HS-5 (cell line): ENCODE measurements at regions not wholly inside any gene's neighbourhood (a gene's known extent, or its start where the extent isn't known, plus 50 kb on each side); places are given as distances from the start of the nearest gene placed in this dataset.

Experiments used
- DNase-seq: peaks from one replicate; pipeline ENCODE4 v3.0.0-alpha.2; 2012; ENCODE audit warnings: low read depth

DNA sequence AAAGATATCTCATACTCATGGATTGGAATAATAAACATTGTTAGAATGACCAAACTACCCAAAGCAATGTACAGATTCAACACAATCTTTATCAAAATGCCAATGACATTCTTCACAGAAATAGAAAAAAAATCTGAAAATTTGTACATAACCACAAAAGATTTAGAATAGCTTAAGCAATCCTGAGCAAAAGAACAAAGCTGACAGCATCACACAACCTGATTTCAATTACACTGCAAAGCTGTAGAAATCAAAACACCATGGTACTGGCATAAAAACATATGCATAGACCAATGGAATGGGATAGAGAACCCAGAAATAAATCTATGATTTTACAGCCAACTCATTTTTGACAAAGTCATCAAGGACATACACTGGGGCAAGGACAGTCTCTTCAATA is 130.0 kb upstream of the TMEM72 start:
- DNase-seq: no peak

DNA sequence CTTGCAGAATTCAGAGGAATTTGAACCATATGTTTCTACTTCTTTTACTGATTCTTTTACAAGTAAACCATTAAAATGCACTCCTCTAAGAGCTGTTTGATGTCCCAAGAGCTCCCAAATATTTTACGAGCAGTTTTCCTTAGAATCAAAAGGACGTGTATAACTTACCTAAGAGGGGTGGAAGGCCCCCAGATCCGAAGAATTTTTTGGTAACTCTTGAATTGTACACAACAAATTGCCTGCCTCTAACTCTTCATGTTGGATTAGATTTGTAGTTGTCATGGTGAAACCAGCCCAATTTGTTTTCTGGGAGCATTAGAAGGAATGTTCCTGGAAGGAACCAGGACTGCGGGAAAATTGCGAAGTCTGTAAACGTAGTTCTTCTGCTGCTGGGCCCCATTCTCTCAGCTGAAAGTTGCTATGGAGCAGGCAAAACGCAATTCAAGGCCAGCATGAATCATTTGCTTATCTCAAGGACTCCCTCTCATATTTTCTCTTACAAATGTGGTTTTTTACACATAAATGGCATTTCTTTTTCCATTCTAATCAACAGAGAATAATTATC is 124.8 kb upstream of the TMEM72 start:
- DNase-seq: no peak

- DNase-seq: no peak
Observed at GRCh38 chr10:44787480-44788075, 123.6 kb upstream of the TMEM72 start.

DNA sequence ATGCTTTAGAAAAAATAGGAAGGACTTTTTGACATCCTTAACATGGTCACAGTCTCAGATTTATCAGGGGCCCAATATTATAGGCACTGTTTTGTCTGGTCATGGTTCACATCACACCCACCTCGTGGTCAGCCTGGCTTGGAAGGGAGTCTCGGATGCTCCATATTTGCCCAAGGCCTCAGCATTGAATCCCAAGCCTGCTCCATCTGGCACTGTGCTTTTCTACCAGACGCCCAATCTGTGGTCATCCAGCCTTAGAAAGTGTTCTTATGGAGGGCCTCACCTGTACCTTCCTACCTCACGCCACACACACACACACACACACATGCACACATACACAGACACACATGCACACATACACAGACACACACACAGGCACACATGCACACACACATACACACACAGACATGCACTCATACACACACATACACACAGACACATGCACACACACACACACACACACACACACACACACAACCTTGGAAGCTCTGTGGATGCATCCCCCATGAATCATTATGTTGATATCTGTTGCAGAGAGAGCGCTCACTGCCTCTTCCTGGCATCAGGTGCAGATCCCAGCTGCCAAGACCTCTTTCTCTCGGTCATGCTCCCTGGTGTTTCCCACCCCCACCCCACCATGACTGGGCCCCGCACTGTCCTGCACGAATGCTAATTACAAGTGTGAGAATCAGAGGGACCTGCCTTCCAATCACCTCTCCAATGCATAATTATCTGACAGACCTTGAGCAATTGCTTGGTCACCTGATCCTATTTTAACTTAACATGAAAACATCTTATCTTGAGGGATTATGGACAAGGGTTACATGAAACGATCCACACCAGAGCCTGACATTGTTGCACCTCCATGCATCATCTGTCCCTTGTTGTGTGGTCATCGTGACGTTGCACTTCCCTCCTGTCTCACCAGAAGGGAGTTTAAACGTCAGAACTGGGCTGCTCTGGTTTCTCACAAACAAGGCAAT is 122.7 kb upstream of the TMEM72 start:
- no peak for DNase-seq

GRCh38 chr10:44792119-44792775 is 118.9 kb upstream of the TMEM72 start:
- no peak for DNase-seq

DNA sequence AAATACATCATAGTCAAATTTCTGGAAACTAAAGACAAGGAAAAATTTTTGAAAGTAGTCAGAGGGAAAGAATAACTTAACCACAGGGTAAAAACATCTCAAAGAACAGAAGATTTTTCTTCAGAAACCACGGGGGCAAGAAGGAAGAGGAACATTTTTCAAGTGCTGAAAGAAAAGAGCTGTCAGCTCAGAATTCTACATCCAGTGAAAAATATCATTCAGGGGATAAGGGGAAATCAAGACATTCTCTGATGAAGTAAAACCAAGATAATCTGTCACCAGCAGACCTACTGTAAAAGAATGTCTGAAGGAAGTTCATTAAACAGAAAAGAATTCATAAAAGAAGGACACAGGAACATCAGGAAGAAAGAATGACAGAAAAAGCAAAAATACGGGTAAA is 111.2 kb upstream of the TMEM72 start:
- DNase-seq: no peak

GRCh38 chr10:44801383-44802327 is 109.5 kb upstream of the TMEM72 start:
- peak; percentile 24 for DNase-seq

- DNase-seq: no peak
Observed at GRCh38 chr10:44803862-44804261, 107.3 kb upstream of the TMEM72 start.

DNA sequence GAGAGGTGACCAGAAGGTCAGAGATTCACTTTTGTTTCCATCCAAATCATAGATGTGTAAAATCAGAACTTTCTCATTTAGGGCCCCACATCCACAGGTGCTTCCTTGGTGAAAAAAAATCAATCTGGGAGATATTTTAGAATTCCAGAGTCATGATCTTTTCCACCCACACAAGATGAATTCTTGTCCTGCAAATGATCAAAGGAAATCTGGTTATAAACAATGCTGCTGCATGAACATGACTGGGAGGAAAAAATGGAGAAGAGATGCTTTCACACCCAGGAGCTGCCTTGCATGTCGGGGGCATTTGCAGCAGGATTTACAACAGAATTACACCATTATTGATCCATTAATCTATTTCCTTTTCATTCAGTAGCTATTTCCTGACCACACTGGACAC is 106.5 kb upstream of the TMEM72 start:
- no peak for DNase-seq

DNA sequence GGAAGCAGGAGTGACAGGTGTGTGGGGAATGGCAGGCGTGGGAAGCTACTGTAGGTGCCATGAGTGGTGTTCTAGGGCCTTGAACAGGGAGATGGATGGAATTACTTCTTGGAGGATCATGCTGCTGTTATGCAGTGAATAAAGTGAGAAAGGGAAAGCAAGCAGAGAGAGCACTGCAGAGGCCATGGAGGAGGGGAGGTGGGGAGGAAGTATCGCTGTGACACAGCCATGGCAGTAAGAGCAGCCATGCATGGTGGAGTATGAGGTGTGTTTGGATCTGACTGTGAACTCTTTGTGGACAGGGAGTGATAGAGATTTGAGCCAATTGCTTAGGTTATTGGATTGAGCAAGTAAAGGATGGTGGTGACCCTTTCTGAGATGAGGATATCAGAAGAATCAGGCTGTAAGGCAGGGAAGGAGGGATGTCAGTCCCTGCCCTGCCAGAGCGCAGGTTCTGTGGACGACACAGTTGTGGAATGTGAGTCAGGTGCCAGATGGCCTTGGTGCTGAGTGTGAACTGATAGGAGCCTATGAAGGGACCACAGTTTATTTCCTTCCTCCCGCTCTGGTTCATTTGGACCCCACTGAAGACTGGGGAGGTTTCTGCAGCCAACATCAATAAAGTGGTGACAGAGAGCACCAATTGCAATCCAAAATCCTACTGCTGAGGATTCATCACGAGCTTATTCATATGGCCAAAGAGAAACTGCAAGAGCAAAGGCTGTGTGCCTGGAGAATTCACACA is 105.5 kb upstream of the TMEM72 start:
- DNase-seq: no peak

DNA sequence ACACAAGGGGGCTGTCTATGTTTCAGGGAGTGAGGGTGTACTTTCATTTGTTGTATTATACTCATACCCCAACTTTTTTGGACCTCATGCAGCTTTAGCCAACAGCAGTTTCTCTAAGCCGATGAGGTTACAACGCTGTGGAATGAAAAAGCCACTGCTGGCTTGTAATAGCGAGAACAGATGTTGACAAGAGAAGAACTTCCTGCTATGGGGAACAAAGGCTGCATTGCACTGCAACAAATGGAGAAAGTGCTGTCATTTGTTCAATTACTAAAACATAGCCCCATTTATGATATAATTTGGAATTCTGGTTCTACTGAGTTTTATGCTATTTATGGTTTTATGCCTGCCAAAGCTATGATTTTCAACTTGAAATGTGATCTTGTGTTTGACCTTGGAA is 104.2 kb upstream of the TMEM72 start:
- DNase-seq: no peak

DNA sequence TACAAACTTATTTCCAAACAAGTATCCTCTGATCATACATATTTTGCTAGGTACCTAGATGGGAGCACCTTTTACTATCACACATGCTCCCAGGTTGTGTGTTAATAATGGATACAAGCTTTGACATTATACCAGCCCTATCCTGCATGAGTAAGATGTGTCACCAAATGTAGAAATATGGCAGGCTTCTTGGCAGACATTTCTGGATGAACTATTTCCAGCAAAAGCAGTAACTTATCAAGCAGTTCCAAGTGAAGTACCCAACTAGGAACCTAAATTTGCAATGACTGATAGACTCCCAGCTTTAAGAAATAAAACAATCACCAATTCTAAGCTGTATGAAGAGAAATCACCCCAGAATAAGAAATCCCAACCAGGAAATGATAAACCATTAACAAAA is 103.7 kb upstream of the TMEM72 start:
- DNase-seq: no peak

DNA sequence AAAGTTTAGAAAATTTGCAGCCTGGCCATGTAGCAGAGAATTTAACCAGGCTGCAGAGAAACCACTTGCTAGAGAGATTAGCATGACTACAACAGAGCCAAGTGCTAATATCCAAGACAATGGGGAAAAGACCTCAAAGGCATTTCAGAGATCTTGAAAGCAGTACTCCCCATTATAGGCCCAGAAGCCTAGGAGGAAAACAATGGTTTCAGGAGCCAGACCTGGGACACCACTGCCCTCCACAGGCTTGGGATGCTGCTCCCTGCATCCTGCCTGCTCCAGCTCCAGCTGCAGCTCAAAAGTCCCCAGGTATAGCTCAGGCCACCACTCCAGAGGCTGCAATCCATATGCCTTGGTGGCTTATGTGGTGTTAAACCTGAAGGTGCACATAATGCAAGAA is 101.5 kb upstream of the TMEM72 start:
- no peak for DNase-seq

GRCh38 chr10:44811072-44811471 is 100.1 kb upstream of the TMEM72 start:
- no peak for DNase-seq

- no peak for DNase-seq
Observed at GRCh38 chr10:44813201-44813600, 97.9 kb upstream of the TMEM72 start.

DNA sequence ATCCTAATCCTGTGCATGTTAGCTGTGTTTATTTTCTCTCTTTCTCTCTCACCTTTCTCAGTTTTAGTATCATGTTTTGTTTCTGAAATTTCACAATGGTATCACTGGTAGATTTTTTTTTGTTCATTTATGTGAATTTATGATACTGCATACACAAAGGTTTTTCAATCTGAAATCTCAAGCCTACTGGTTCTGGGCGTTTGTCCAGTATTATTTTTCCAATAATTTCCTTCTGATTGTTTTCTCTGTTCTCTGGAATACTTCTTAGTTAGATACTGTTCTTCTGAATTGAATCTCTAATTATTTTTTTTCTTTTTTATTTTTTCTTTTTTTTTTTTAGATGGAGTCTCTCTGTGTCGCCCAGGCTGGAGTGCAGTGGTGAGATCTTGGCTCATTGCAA is 96.2 kb upstream of the TMEM72 start:
- DNase-seq: no peak

DNA sequence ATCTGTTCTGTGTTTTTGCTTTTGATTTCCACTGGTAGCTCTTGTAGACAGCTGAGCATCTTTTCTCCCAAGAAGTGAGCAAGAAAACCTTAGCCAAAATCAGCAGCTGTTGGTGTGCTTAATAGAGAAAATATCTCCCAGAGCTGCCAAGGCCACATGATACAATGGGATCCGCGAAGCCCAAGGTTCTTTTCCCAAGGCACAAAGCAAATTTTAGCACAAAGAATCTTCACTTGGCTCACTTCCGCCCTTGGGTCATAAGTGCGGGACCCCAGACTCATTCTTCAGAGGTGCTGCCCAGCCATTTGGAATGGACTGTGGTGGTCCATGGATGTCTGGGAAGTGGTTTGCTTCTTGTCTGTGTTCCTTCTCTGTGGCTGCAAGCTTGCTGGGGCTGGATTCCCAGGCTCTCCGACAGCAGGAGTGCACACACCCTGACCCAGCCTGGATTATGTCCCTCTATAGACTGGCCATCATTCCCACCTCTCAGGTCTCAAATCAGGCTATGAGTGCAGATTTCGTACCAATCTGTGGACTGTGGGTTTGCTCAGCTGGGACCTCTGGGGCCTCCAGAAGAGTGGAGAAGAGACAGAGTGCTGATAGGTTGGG is 93.0 kb upstream of the TMEM72 start:
- no peak for DNase-seq

DNA sequence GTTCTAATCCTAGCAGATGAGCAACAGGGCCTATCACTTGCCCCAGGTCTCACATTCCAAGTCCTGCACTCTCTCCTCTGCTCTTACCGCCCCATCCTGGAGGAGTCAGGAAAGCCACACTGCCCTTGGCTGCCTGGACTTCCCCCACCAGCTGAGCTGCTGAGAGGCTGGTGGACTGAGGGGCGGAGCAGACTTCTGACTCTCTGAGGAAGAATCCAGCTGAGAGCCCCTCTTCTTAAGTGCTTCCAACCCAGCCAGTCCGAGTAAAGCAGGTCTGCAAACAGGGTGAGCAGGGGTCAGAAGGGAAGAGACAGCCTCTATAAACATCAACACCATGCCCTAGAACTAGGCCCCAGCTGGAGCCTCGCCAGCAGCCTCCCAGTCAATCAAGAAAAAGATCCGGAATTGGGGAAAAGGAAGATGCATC is 92.4 kb upstream of the TMEM72 start:
- DNase-seq: no peak

DNA sequence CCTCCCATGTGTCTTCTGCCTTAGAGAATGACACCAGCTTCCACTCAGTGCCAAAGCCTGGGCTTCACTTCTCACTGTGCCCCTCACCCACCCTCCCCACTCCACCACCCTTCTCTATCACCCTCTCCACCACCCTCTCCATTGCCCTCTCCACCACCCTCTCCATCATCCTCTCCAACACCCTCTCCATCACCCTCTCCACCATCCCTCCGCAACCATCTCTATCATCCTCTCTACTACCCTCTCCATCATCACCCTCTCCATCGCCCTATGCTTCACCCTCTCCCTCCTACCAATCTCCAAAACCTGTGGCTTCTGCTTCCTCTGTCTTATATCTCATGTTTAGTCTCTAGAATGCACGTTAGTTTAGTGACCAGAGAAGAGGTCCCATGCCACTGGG is 91.0 kb upstream of the TMEM72 start:
- DNase-seq: no peak

DNA sequence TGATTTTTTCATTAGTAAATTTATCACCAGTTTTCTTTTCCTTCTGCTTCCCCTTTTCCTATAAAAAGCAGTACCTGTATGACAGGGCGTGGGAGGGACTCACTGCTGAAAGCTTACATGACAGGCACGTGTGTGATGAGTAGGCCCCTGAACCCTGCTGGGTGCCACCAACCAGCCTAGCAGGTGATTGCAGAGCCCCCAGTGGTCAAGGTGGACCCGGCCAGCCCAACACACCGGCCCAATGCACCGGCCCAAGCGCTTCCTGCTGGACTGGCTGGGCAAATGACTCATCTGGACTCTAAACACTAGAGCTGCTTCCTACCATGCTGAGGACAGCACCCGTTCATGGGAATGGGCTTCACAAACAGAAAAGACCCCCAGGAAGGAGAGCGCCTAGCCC is 89.8 kb upstream of the TMEM72 start:
- DNase-seq: no peak
